GM12872 (cell line): ENCODE measurements at regions not wholly inside any gene's neighbourhood (a gene's known extent, or its start where the extent isn't known, plus 50 kb on each side); places are given as distances from the start of the nearest gene placed in this dataset.

Experiments
- TF ChIP-seq, protein P1 (sequence below): IDR thresholded peaks from 3 replicates; pipeline ENCODE4 v1.5.1; 2011; ENCODE audit warnings: low read depth, mild to moderate bottlenecking, low read length, moderate library complexity; ENCODE audit not compliant: insufficient read depth

DNA sequence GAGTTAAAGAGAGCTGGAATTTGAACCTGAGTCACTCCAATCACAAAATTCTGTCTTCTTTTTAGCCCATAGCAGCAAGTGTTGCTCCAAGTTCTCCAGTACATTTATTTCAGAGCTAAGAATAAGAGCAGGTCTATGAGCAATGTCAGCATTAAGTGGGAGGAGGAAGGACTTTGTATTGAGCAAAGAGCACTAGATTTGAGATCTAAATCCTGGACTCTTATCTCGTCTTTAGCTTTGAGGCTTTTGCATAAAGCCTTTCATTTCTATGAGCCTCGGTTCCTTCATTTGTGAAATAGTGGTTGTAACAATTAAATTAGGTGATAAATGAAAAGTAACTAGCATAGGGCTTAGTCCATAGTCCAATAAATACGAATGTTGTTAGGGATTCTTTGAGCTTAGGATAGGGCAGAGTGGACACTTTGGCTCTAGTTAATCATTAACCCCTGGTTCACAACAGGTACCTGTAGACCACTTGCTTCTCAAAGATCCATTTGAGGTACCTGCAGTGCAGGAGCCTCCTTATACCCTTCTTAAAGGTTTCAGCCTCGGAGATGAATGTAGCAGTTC, 464.1 kb upstream of the KLF4 start:
- TF ChIP-seq, protein P1, sequence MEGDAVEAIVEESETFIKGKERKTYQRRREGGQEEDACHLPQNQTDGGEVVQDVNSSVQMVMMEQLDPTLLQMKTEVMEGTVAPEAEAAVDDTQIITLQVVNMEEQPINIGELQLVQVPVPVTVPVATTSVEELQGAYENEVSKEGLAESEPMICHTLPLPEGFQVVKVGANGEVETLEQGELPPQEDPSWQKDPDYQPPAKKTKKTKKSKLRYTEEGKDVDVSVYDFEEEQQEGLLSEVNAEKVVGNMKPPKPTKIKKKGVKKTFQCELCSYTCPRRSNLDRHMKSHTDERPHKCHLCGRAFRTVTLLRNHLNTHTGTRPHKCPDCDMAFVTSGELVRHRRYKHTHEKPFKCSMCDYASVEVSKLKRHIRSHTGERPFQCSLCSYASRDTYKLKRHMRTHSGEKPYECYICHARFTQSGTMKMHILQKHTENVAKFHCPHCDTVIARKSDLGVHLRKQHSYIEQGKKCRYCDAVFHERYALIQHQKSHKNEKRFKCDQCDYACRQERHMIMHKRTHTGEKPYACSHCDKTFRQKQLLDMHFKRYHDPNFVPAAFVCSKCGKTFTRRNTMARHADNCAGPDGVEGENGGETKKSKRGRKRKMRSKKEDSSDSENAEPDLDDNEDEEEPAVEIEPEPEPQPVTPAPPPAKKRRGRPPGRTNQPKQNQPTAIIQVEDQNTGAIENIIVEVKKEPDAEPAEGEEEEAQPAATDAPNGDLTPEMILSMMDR, result no peak

DNA sequence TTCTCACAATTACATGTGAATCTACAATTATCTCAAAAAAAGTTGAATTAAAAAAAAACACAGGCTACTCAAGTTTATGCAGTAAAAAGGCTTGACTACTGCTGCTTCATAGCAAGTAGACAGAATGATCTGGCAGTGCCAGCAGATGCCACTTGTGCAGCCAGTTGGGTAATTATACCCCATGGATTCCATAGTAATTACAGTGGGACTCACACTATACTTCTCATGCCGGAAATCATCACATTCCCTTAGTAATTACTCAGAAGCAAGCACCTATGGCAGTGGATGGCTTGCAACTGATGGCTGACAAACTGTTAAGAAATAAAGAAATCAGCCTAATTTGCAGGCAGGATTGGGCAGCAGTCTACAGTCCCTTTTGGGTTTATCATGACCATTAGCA, 463.2 kb upstream of the KLF4 start:
- TF ChIP-seq, protein P1, result no peak

DNA sequence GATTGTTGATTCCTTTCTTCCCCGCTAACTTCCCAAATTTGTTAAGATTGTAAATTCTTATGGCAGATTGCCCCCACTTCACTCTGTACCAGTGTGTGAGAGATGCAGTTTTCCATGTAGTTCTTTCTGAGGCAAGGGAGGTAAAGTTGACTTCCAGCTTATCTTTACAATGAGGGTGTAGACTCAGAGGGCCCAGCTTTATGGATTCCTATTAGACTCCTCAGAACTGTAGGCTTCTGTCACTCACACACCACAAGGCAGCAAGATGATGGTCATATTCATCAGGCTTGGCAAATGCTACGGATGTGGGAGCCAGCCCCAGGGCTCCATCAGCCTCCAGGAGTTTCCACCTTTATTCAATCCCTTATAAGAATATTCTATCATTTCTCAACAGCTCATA, 461.9 kb upstream of the KLF4 start:
- TF ChIP-seq, protein P1, result no peak

DNA sequence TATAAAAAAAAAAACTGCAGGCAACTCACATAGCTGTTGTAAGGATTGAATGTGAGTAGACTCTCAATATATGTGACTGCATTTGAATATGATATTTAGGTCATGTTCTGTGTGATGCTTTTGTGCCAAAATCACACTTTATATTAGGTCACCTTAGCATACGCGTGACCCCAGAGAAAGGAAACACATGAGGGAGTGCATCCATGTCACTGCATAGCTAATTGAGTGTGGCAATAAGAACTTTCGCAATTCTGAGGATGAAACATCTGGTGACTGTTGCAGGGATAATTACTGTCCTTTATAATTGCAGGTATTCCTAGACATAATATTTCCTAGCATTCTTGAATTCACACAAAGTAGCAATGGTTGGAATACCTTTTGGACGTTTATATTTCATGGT, 459.5 kb upstream of the KLF4 start:
- TF ChIP-seq, protein P1, result no peak

DNA sequence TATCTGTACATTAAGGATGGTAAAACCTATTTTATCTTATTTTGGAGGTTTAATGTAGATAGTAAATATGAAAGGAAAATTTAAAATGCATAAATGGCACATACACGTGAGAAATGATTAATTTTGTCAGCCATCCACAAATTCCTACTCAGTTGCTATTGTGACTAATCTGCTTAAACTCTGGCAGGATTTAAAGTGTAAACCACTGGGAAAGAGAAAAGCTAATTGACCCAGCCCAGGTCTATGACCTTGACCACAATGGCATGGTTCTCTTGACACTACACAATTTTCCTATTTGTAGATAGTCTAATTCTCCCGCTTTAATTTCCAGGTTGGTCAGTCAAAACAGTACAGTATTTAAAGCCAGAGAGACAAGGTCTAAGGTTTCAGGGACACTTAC, 459.0 kb upstream of the KLF4 start:
- TF ChIP-seq, protein P1, result no peak

DNA sequence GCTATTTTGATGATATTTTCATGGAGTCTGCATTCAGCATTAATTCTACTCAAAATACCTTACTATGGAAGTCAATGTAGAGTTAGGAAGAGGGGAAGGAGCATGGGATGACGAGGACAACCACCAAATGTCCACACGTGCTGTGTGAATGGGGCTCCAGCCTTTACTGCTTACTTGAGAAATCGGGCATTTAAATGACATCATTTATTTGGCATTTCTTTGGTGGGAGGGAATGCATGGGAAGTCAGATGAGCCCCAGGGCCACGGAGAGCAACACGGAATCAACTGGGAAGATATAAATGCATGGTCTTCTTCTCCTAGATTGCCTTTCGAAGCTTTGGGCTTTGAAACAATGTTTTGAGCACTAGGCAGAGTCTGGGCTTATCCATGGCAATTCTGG, 458.5 kb upstream of the KLF4 start:
- TF ChIP-seq, protein P1, result no peak

DNA sequence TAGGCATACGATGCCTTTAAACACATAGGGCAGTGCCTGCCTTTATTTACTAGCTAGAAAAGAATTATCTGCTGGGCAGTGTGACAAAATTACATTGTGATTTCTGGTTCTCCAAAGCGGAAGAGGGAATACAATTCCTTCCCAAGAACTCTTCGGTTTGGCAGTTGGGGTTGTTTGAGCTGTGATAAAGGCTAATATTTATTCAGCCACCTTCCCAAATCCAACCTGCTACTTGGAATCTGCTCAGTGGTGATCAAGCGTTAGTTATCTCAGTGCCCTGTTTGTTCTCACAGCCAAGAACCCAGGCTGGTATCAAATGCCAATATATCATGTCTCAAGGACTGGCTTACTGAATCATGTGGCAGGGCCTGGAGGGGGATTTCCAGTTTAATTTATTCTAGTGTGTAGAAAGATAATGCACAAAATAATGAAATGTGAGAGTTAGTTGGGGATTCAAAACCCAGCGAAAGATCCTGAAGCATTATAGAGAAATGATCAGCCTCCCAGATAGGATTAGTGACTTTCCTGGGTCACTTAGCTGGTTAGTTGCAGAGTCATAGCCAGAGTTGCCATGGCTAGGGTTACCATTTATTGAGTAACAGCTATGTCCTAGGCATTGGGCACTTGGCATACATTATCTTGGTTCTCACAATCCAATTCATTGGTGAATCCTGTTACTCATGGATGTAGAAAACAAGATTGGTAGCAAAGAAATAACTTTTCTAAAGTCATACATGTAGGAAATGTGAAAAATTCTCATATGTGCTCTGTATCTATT, 457.0 kb upstream of the KLF4 start:
- TF ChIP-seq, protein P1, result no peak
